ENCODE measurements at regions not wholly inside any gene's neighbourhood (a gene's known extent, or its start where the extent isn't known, plus 50 kb on each side); places are given as distances from the start of the nearest gene placed in this dataset.

- FAIRE-seq, result no peak
- H3K9me3 Mint-ChIP-seq (ENCODE audit: unreplicated experiment), result peaks cover 7% of the 10 kb centered on the region
Observed at GRCh38 chr16:25443994-25444393, 186.3 kb upstream of the ZKSCAN2 start.

GRCh38 chr16:25434064-25434463 is 176.4 kb upstream of the ZKSCAN2 start:
- DNase-seq (ENCODE audit: low read depth), result no peak
- Mint-ChIP-seq H3K9me3 (ENCODE audit: unreplicated experiment) (peaks cover 1% of the 10 kb centered on the region), H3K36me3 (ENCODE audit: low read depth, unreplicated experiment) (no peaks in the 10 kb centered on the region), H3K27me3 (ENCODE audit: low read depth, unreplicated experiment) (no peaks in the 10 kb centered on the region), H3K4me1 (ENCODE audit: low read depth, unreplicated experiment) (no peaks in the 10 kb centered on the region), H3K4me3 (ENCODE audit: unreplicated experiment) (no peak overlapping the region), H3K27ac (ENCODE audit: unreplicated experiment) (no peak overlapping the region)
- FAIRE-seq, result no peak
- no peak overlapping the region for H3K4me2 ChIP-seq (ENCODE audit: low read length)
- no peak overlapping the region for H2AFZ ChIP-seq (ENCODE audit: low read depth, low read length)
- TF ChIP-seq, protein P1, sequence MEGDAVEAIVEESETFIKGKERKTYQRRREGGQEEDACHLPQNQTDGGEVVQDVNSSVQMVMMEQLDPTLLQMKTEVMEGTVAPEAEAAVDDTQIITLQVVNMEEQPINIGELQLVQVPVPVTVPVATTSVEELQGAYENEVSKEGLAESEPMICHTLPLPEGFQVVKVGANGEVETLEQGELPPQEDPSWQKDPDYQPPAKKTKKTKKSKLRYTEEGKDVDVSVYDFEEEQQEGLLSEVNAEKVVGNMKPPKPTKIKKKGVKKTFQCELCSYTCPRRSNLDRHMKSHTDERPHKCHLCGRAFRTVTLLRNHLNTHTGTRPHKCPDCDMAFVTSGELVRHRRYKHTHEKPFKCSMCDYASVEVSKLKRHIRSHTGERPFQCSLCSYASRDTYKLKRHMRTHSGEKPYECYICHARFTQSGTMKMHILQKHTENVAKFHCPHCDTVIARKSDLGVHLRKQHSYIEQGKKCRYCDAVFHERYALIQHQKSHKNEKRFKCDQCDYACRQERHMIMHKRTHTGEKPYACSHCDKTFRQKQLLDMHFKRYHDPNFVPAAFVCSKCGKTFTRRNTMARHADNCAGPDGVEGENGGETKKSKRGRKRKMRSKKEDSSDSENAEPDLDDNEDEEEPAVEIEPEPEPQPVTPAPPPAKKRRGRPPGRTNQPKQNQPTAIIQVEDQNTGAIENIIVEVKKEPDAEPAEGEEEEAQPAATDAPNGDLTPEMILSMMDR (IDR thresholded peaks at IDR 0.05; ENCODE audit: insufficient read depth, low read depth, low read length), result no peak
- TF ChIP-seq EZH2 (IDR thresholded peaks at IDR 0.05; ENCODE audit: insufficient read depth, low read length), result no peak
- no peaks in the 10 kb centered on the region for H4K20me1 ChIP-seq (ENCODE audit: insufficient read depth, low read length)
- no peak overlapping the region for H3K9ac ChIP-seq (ENCODE audit: low read length)
- H3K4me3 ChIP-seq (ENCODE audit: insufficient read depth, low read depth, low read length), result no peak overlapping the region
- peaks cover 4% of the 10 kb centered on the region for H3K9me3 ChIP-seq (ENCODE audit: insufficient read depth, low read depth, low read length)
- H3K27me3 ChIP-seq (ENCODE audit: insufficient read depth, low read length), result no peaks in the 10 kb centered on the region
- no peaks in the 10 kb centered on the region for H3K4me1 ChIP-seq (ENCODE audit: insufficient read depth, low read length)
- H3K27ac ChIP-seq (ENCODE audit: low read depth, low read length), result no peak overlapping the region
- no peaks in the 10 kb centered on the region for H3K79me2 ChIP-seq (ENCODE audit: insufficient read depth, low read length)
- H3K36me3 ChIP-seq (ENCODE audit: insufficient read depth, low read length), result no peaks in the 10 kb centered on the region

More at GRCh38 chr16:25443994-25444393, 186.3 kb upstream of the ZKSCAN2 start:
- no peak overlapping the region for H3K27ac ChIP-seq (ENCODE audit: low read depth, low read length)
- H3K9me3 ChIP-seq (ENCODE audit: insufficient read depth, low read depth, low read length), result no peaks in the 10 kb centered on the region
- no peak for TF ChIP-seq EZH2 (IDR thresholded peaks at IDR 0.05; ENCODE audit: insufficient read depth, low read length)
- TF ChIP-seq, protein P1 (IDR thresholded peaks at IDR 0.05; ENCODE audit: insufficient read depth, low read depth, low read length), result no peak
- no peak overlapping the region for H2AFZ ChIP-seq (ENCODE audit: low read depth, low read length)
- no peak for DNase-seq (ENCODE audit: low read depth)
- Mint-ChIP-seq H3K4me1 (ENCODE audit: low read depth, unreplicated experiment) (no peaks in the 10 kb centered on the region), H3K27me3 (ENCODE audit: low read depth, unreplicated experiment) (no peaks in the 10 kb centered on the region), H3K27ac (ENCODE audit: unreplicated experiment) (no peak overlapping the region), H3K36me3 (ENCODE audit: low read depth, unreplicated experiment) (no peaks in the 10 kb centered on the region), H3K4me3 (ENCODE audit: unreplicated experiment) (no peak overlapping the region)
- H3K36me3 ChIP-seq (ENCODE audit: insufficient read depth, low read length), result no peaks in the 10 kb centered on the region
- no peak overlapping the region for H3K4me3 ChIP-seq (ENCODE audit: insufficient read depth, low read depth, low read length)
- no peaks in the 10 kb centered on the region for H4K20me1 ChIP-seq (ENCODE audit: insufficient read depth, low read length)
- H3K9ac ChIP-seq (ENCODE audit: low read length), result no peak overlapping the region
- H3K4me2 ChIP-seq (ENCODE audit: low read length), result no peak overlapping the region
- no peaks in the 10 kb centered on the region for H3K27me3 ChIP-seq (ENCODE audit: insufficient read depth, low read length)
- H3K79me2 ChIP-seq (ENCODE audit: insufficient read depth, low read length), result no peaks in the 10 kb centered on the region
- H3K4me1 ChIP-seq (ENCODE audit: insufficient read depth, low read length), result no peaks in the 10 kb centered on the region

- H3K27ac ChIP-seq (ENCODE audit: low read depth, low read length), result no peak overlapping the region
- H3K4me3 Mint-ChIP-seq (ENCODE audit: unreplicated experiment), result no peak overlapping the region
- no peak overlapping the region for H3K27ac Mint-ChIP-seq (ENCODE audit: unreplicated experiment)
- DNase-seq (ENCODE audit: low read depth), result no peak
- H2AFZ ChIP-seq (ENCODE audit: low read depth, low read length), result no peak overlapping the region
- H3K27me3 ChIP-seq (ENCODE audit: insufficient read depth, low read length), result no peaks in the 10 kb centered on the region
- H3K4me1 Mint-ChIP-seq (ENCODE audit: low read depth, unreplicated experiment), result no peaks in the 10 kb centered on the region
- H3K9ac ChIP-seq (ENCODE audit: low read length), result no peak overlapping the region
- no peaks in the 10 kb centered on the region for H3K36me3 ChIP-seq (ENCODE audit: insufficient read depth, low read length)
- no peak for FAIRE-seq
- no peak overlapping the region for H3K4me3 ChIP-seq (ENCODE audit: insufficient read depth, low read depth, low read length)
- no peak overlapping the region for H3K4me2 ChIP-seq (ENCODE audit: low read length)
- H3K9me3 Mint-ChIP-seq (ENCODE audit: unreplicated experiment), result peaks cover 1% of the 10 kb centered on the region
- no peaks in the 10 kb centered on the region for H3K79me2 ChIP-seq (ENCODE audit: insufficient read depth, low read length)
- H3K9me3 ChIP-seq (ENCODE audit: insufficient read depth, low read depth, low read length), result peaks cover 4% of the 10 kb centered on the region
- H3K36me3 Mint-ChIP-seq (ENCODE audit: low read depth, unreplicated experiment), result no peaks in the 10 kb centered on the region
- H3K4me1 ChIP-seq (ENCODE audit: insufficient read depth, low read length), result no peaks in the 10 kb centered on the region
- no peaks in the 10 kb centered on the region for H4K20me1 ChIP-seq (ENCODE audit: insufficient read depth, low read length)
- no peaks in the 10 kb centered on the region for H3K27me3 Mint-ChIP-seq (ENCODE audit: low read depth, unreplicated experiment)
- TF ChIP-seq EZH2 (IDR thresholded peaks at IDR 0.05; ENCODE audit: insufficient read depth, low read length), result no peak
- TF ChIP-seq, protein P1 (IDR thresholded peaks at IDR 0.05; ENCODE audit: insufficient read depth, low read depth, low read length), result no peak
Observed at GRCh38 chr16:25433388-25433787, 175.7 kb upstream of the ZKSCAN2 start.

Data from astrocyte (in vitro differentiated cells and primary cell).